ENCODE measurements at regions not wholly inside any gene's neighbourhood (a gene's known extent, or its start where the extent isn't known, plus 50 kb on each side); places are given as distances from the start of the nearest gene placed in this dataset.

- TF ChIP-seq CTCF (conservative IDR thresholded peaks at IDR 0.05; ENCODE audit: low read depth, low read length) (no peak), EZH2 (IDR thresholded peaks at IDR 0.05; ENCODE audit: borderline replicate concordance, low read depth, low read length, poor library complexity, severe bottlenecking) (no peak)
Observed at GRCh38 chrX:16472345-16472744, 177.6 kb upstream of the S100G start.

Measured in A673 (cell line).